Activated naive CD4-positive, alpha-beta T cell treated with anti-CD3 and anti-CD28 coated beads for 36 hours (primary cell): ENCODE measurements at regions not wholly inside any gene's neighbourhood (a gene's known extent, or its start where the extent isn't known, plus 50 kb on each side); places are given as distances from the start of the nearest gene placed in this dataset.

ENCODE experiments used
- CTCF ChIA-PET: fragments of 350-600 bp; sonication (Branson Sonifier 250); formaldehyde crosslinking; loops from one replicate; lab custom pipeline; 2021; ENCODE audit warnings: antibody characterized with exemption; lab: Charles Lee
- DNase-seq: peaks from one replicate; pipeline ENCODE4 v3.0.0-alpha.2; 2020
- H3K27ac Mint-ChIP-seq: one replicate; pipeline ENCODE4 v1.8.0; 2021; ENCODE audit warnings: mild to moderate bottlenecking, mixed read lengths
- H3K27me3 Mint-ChIP-seq: one replicate; pipeline ENCODE4 v1.8.0; 2021; ENCODE audit warnings: low read depth, mixed read lengths
- H3K36me3 Mint-ChIP-seq: one replicate; pipeline ENCODE4 v1.8.0; 2021; ENCODE audit warnings: low read depth, mixed read lengths
- H3K4me1 Mint-ChIP-seq: one replicate; pipeline ENCODE4 v1.8.0; 2021; ENCODE audit warnings: low read depth, mixed read lengths
- H3K4me3 Mint-ChIP-seq: one replicate; pipeline ENCODE4 v1.8.0; 2021; ENCODE audit warnings: mild to moderate bottlenecking, moderate library complexity, mixed read lengths
- H3K9me3 Mint-ChIP-seq: one replicate; pipeline ENCODE4 v1.8.0; 2021; ENCODE audit warnings: mixed read lengths
- intact Hi-C: fragments of 100-400 bp; cut with micrococcal nuclease; formaldehyde crosslinking; loops from one replicate; pipeline ENCODE4 v1.15.1; 2023

GRCh38 chr3:14295801-14296200, 106.6 kb upstream of the SLC6A6 start:
- H3K4me1 Mint-ChIP-seq = peaks cover 2% of the 10 kb centered on the region
- DNase-seq = no peak
- no peak overlapping the region for H3K27ac Mint-ChIP-seq
- no peak overlapping the region for H3K4me3 Mint-ChIP-seq
- H3K27me3 Mint-ChIP-seq = peaks cover 13% of the 10 kb centered on the region
- no peaks in the 10 kb centered on the region for H3K9me3 Mint-ChIP-seq
- CTCF ChIA-PET = interaction anchor here (1.2 kb wide), 1 partner anchor 34 kb away, joined by 4 read pairs; no protein-coding TSS in a partner anchor
- intact Hi-C loops = no loop called here
- H3K36me3 Mint-ChIP-seq = no peaks in the 10 kb centered on the region

- intact Hi-C loops = no loop called here
- Mint-ChIP-seq H3K27me3 (peaks cover 13% of the 10 kb centered on the region), H3K27ac (no peak overlapping the region), H3K36me3 (no peaks in the 10 kb centered on the region), H3K4me1 (peaks cover 2% of the 10 kb centered on the region), H3K9me3 (no peaks in the 10 kb centered on the region), H3K4me3 (no peak overlapping the region)
- no peak for DNase-seq
- CTCF ChIA-PET = no interaction called here
Observed at GRCh38 chr3:14297305-14297704, 105.1 kb upstream of the SLC6A6 start.

- Mint-ChIP-seq H3K4me1 (peaks cover 2% of the 10 kb centered on the region), H3K27me3 (peaks cover 13% of the 10 kb centered on the region), H3K27ac (no peak overlapping the region), H3K9me3 (no peaks in the 10 kb centered on the region), H3K36me3 (no peaks in the 10 kb centered on the region), H3K4me3 (no peak overlapping the region)
- CTCF ChIA-PET = no interaction called here
- no peak for DNase-seq
- intact Hi-C loops = no loop called here
Observed at GRCh38 chr3:14297784-14298236, 104.6 kb upstream of the SLC6A6 start.

GRCh38 chr3:14298442-14298841, 104.0 kb upstream of the SLC6A6 start:
- intact Hi-C loops = no loop called here
- H3K27me3 Mint-ChIP-seq = peaks cover 13% of the 10 kb centered on the region
- CTCF ChIA-PET = no interaction called here
- H3K9me3 Mint-ChIP-seq = no peaks in the 10 kb centered on the region
- no peak for DNase-seq
- no peak overlapping the region for H3K27ac Mint-ChIP-seq
- peaks cover 2% of the 10 kb centered on the region for H3K4me1 Mint-ChIP-seq
- H3K4me3 Mint-ChIP-seq = no peak overlapping the region
- no peaks in the 10 kb centered on the region for H3K36me3 Mint-ChIP-seq

- intact Hi-C loops = no loop called here
- no peak for DNase-seq
- Mint-ChIP-seq H3K4me1 (peaks cover 2% of the 10 kb centered on the region), H3K4me3 (no peak overlapping the region), H3K27ac (no peak overlapping the region), H3K36me3 (no peaks in the 10 kb centered on the region), H3K9me3 (no peaks in the 10 kb centered on the region), H3K27me3 (peaks cover 13% of the 10 kb centered on the region)
- CTCF ChIA-PET = no interaction called here
Observed at GRCh38 chr3:14298991-14299555, 103.3 kb upstream of the SLC6A6 start.

- H3K27ac Mint-ChIP-seq = no peak overlapping the region
- CTCF ChIA-PET = no interaction called here
- H3K4me1 Mint-ChIP-seq = no peaks in the 10 kb centered on the region
- peaks cover 12% of the 10 kb centered on the region for H3K27me3 Mint-ChIP-seq
- H3K4me3 Mint-ChIP-seq = no peak overlapping the region
- intact Hi-C loops = no loop called here
- no peaks in the 10 kb centered on the region for H3K9me3 Mint-ChIP-seq
- no peak for DNase-seq
- H3K36me3 Mint-ChIP-seq = no peaks in the 10 kb centered on the region
Observed at GRCh38 chr3:14299767-14300166, 102.6 kb upstream of the SLC6A6 start.

- H3K27ac Mint-ChIP-seq = no peak overlapping the region
- DNase-seq = no peak
- CTCF ChIA-PET = no interaction called here
- no peaks in the 10 kb centered on the region for H3K4me1 Mint-ChIP-seq
- intact Hi-C loops = no loop called here
- H3K9me3 Mint-ChIP-seq = no peaks in the 10 kb centered on the region
- no peaks in the 10 kb centered on the region for H3K36me3 Mint-ChIP-seq
- no peak overlapping the region for H3K4me3 Mint-ChIP-seq
- peaks cover 6% of the 10 kb centered on the region for H3K27me3 Mint-ChIP-seq
Observed at GRCh38 chr3:14300721-14301399, 101.5 kb upstream of the SLC6A6 start.

- no peak overlapping the region for H3K4me3 Mint-ChIP-seq
- H3K36me3 Mint-ChIP-seq = no peaks in the 10 kb centered on the region
- H3K4me1 Mint-ChIP-seq = no peaks in the 10 kb centered on the region
- CTCF ChIA-PET = no interaction called here
- intact Hi-C loops = no loop called here
- no peak overlapping the region for H3K27ac Mint-ChIP-seq
- peaks cover under 1% of the 10 kb centered on the region for H3K27me3 Mint-ChIP-seq
- H3K9me3 Mint-ChIP-seq = no peaks in the 10 kb centered on the region
- DNase-seq = no peak
Observed at GRCh38 chr3:14301558-14301957, 100.8 kb upstream of the SLC6A6 start.

- Mint-ChIP-seq H3K4me3 (no peak overlapping the region), H3K9me3 (no peaks in the 10 kb centered on the region), H3K4me1 (no peaks in the 10 kb centered on the region), H3K36me3 (no peaks in the 10 kb centered on the region), H3K27ac (no peak overlapping the region), H3K27me3 (no peaks in the 10 kb centered on the region)
- CTCF ChIA-PET = no interaction called here
- DNase-seq = no peak
- intact Hi-C loops = no loop called here
Observed at GRCh38 chr3:14303336-14304100, 98.9 kb upstream of the SLC6A6 start.

GRCh38 chr3:14304101-14305045, 98.0 kb upstream of the SLC6A6 start:
- Mint-ChIP-seq H3K27ac (no peak overlapping the region), H3K4me1 (no peaks in the 10 kb centered on the region), H3K9me3 (no peaks in the 10 kb centered on the region), H3K36me3 (no peaks in the 10 kb centered on the region), H3K27me3 (no peaks in the 10 kb centered on the region), H3K4me3 (no peak overlapping the region)
- CTCF ChIA-PET = interaction anchor here (0.6 kb wide), 1 partner anchor 15 kb away, joined by 5 read pairs; no protein-coding TSS in a partner anchor
- intact Hi-C loops = no loop called here
- DNase-seq = no peak

GRCh38 chr3:14305324-14305723, 97.1 kb upstream of the SLC6A6 start:
- Mint-ChIP-seq H3K9me3 (no peaks in the 10 kb centered on the region), H3K4me1 (no peaks in the 10 kb centered on the region), H3K36me3 (no peaks in the 10 kb centered on the region), H3K27ac (no peak overlapping the region), H3K27me3 (peaks cover 2% of the 10 kb centered on the region), H3K4me3 (no peak overlapping the region)
- no peak for DNase-seq
- CTCF ChIA-PET = no interaction called here
- intact Hi-C loops = no loop called here

GRCh38 chr3:14306142-14306541, 96.3 kb upstream of the SLC6A6 start:
- Mint-ChIP-seq H3K9me3 (no peaks in the 10 kb centered on the region), H3K4me1 (no peaks in the 10 kb centered on the region), H3K27ac (no peak overlapping the region), H3K4me3 (no peak overlapping the region), H3K27me3 (peaks cover 2% of the 10 kb centered on the region), H3K36me3 (no peaks in the 10 kb centered on the region)
- DNase-seq = no peak
- intact Hi-C loops = no loop called here
- CTCF ChIA-PET = no interaction called here
